Globus pallidus (tissue), 1 donor: ENCODE measurements at regions not wholly inside any gene's neighbourhood (a gene's known extent, or its start where the extent isn't known, plus 50 kb on each side); places are given as distances from the start of the nearest gene placed in this dataset.

Source experiments
- DNase-seq: peaks from one replicate; pipeline ENCODE4 v3.0.0-alpha.2; 2015; ENCODE audit warnings: low spot score

GRCh38 chr20:24777746-24778145 lies 171.3 kb upstream of the CST7 start:
- DNase-seq = no peak

GRCh38 chr20:24778585-24779031 lies 170.5 kb upstream of the CST7 start:
- DNase-seq = no peak

GRCh38 chr20:24779131-24779530 lies 169.9 kb upstream of the CST7 start:
- DNase-seq = no peak

- no peak for DNase-seq
Observed at GRCh38 chr20:24779946-24780345, 169.1 kb upstream of the CST7 start.

- DNase-seq = no peak
Observed at GRCh38 chr20:24780674-24781417, 168.2 kb upstream of the CST7 start.

- peak; percentile 71 for DNase-seq
Observed at GRCh38 chr20:24781418-24781980, 167.6 kb upstream of the CST7 start.

- DNase-seq = no peak
Observed at GRCh38 chr20:24782301-24782700, 166.8 kb upstream of the CST7 start.

GRCh38 chr20:24782801-24783630 lies 166.1 kb upstream of the CST7 start:
- DNase-seq = no peak

GRCh38 chr20:24783631-24784492 lies 165.2 kb upstream of the CST7 start:
- DNase-seq = no peak

GRCh38 chr20:24784607-24785006 lies 164.5 kb upstream of the CST7 start:
- DNase-seq = no peak

- no peak for DNase-seq
Observed at GRCh38 chr20:24785141-24786110, 163.6 kb upstream of the CST7 start.

- DNase-seq = no peak
Observed at GRCh38 chr20:24786111-24786495, 163.0 kb upstream of the CST7 start.

- DNase-seq = no peak
Observed at GRCh38 chr20:24786646-24787045, 162.4 kb upstream of the CST7 start.

GRCh38 chr20:24787071-24787470 lies 162.0 kb upstream of the CST7 start:
- DNase-seq = no peak

- DNase-seq = no peak
Observed at GRCh38 chr20:24787621-24788020, 161.4 kb upstream of the CST7 start.

- DNase-seq = no peak
Observed at GRCh38 chr20:24789877-24790276, 159.2 kb upstream of the CST7 start.

GRCh38 chr20:24790746-24791283 lies 158.3 kb upstream of the CST7 start:
- no peak for DNase-seq

- DNase-seq = no peak
Observed at GRCh38 chr20:24791953-24792352, 157.1 kb upstream of the CST7 start.

- no peak for DNase-seq
Observed at GRCh38 chr20:24792641-24793495, 156.2 kb upstream of the CST7 start.

GRCh38 chr20:24795436-24795835 lies 153.6 kb upstream of the CST7 start:
- DNase-seq = no peak
